GM12864 (cell line): ENCODE measurements at regions not wholly inside any gene's neighbourhood (a gene's known extent, or its start where the extent isn't known, plus 50 kb on each side); places are given as distances from the start of the nearest gene placed in this dataset.

Source experiments
- DNase-seq: peaks from one replicate; pipeline ENCODE4 v3.0.0-alpha.2; 2011; ENCODE audit warnings: low read depth
- H3K4me3 ChIP-seq: 2 replicates; pipeline ENCODE4 v1.5.1; 2011; ENCODE audit warnings: mild to moderate bottlenecking, low read depth, low read length, control low read depth
- CTCF ChIP-seq: IDR thresholded peaks from 2 replicates; pipeline ENCODE4 v1.5.1; 2011; ENCODE audit warnings: low read depth, mild to moderate bottlenecking, moderate library complexity, low read length, control low read depth, inconsistent platforms; ENCODE audit errors: missing control alignments

GRCh38 chr6:44538807-44539201 lies 151.3 kb downstream of the CDC5L start:
- TF ChIP-seq CTCF, result no peak
- no peak overlapping the region for H3K4me3 ChIP-seq
- DNase-seq, result no peak

GRCh38 chr6:44539701-44540355 lies 152.3 kb downstream of the CDC5L start:
- H3K4me3 ChIP-seq, result no peak overlapping the region
- DNase-seq, result no peak
- TF ChIP-seq CTCF, result no peak

GRCh38 chr6:44540881-44541280 lies 153.4 kb downstream of the CDC5L start:
- TF ChIP-seq CTCF, result no peak
- H3K4me3 ChIP-seq, result no peak overlapping the region
- no peak for DNase-seq

- no peak for DNase-seq
- no peak for TF ChIP-seq CTCF
- no peak overlapping the region for H3K4me3 ChIP-seq
Observed at GRCh38 chr6:44542401-44543116, 155.1 kb downstream of the CDC5L start.

- TF ChIP-seq CTCF, result no peak
- no peak for DNase-seq
- no peak overlapping the region for H3K4me3 ChIP-seq
Observed at GRCh38 chr6:44543664-44544063, 156.2 kb downstream of the CDC5L start.

GRCh38 chr6:44545224-44545623 lies 157.7 kb downstream of the CDC5L start:
- DNase-seq, result no peak
- no peak overlapping the region for H3K4me3 ChIP-seq
- TF ChIP-seq CTCF, result no peak

- no peak for TF ChIP-seq CTCF
- no peak overlapping the region for H3K4me3 ChIP-seq
- DNase-seq, result no peak
Observed at GRCh38 chr6:44548319-44548718, 160.8 kb downstream of the CDC5L start.
